Calu3 (cell line): ENCODE measurements at regions not wholly inside any gene's neighbourhood (a gene's known extent, or its start where the extent isn't known, plus 50 kb on each side); places are given as distances from the start of the nearest gene placed in this dataset.

Source experiments
- BruUV-seq: library from RNA; stranded (reverse); fragments of 400-500 nt; replicated peaks from 2 replicates; lab custom pipeline; 2021; lab: Mats Ljungman, UMichigan
- CTCF ChIA-PET: fragments of 300-600 bp; sonication (Branson Sonifier 250); formaldehyde crosslinking; loops from one replicate; lab custom pipeline; 2022; ENCODE audit warnings: antibody characterized with exemption; lab: Charles Lee
- DNase-seq: peaks from one replicate; pipeline ENCODE4 v3.0.0; 2022
- H3K27ac Mint-ChIP-seq: one replicate; pipeline ENCODE4 v1.8.0; 2022; ENCODE audit warnings: mixed read lengths; ENCODE audit not compliant: unreplicated experiment
- H3K27me3 Mint-ChIP-seq: one replicate; pipeline ENCODE4 v1.8.0; 2022; ENCODE audit warnings: mixed read lengths; ENCODE audit not compliant: unreplicated experiment
- H3K36me3 Mint-ChIP-seq: one replicate; pipeline ENCODE4 v1.8.0; 2022; ENCODE audit warnings: mild to moderate bottlenecking, moderate library complexity, mixed read lengths; ENCODE audit not compliant: insufficient read depth, unreplicated experiment
- H3K4me1 Mint-ChIP-seq: one replicate; pipeline ENCODE4 v1.8.0; 2022; ENCODE audit warnings: mild to moderate bottlenecking, low read depth, mixed read lengths; ENCODE audit not compliant: unreplicated experiment
- H3K4me3 Mint-ChIP-seq: one replicate; pipeline ENCODE4 v1.8.0; 2022; ENCODE audit warnings: mild to moderate bottlenecking, low read depth, moderate library complexity, mixed read lengths; ENCODE audit not compliant: unreplicated experiment
- H3K9me3 Mint-ChIP-seq: one replicate; pipeline ENCODE4 v1.8.0; 2022; ENCODE audit warnings: low read depth, mixed read lengths; ENCODE audit not compliant: unreplicated experiment
- CTCF ChIP-seq: fragments of 200-600 bp; IDR thresholded peaks from one replicate; pipeline ENCODE4 v1.8.0; 2022; ENCODE audit warnings: antibody characterized with exemption; ENCODE audit not compliant: unreplicated experiment
- intact Hi-C: fragments of 100-400 bp; cut with micrococcal nuclease; formaldehyde crosslinking; loops from one replicate; pipeline ENCODE4 v1.10.0; 2022; ENCODE audit not compliant: unreplicated experiment

GRCh38 chr2:5982193-5982902 lies 290.2 kb downstream of the SOX11 start:
- no peaks in the 10 kb centered on the region for H3K4me1 Mint-ChIP-seq
- no peak overlapping the region for H3K27ac Mint-ChIP-seq
- no peak overlapping the region for H3K4me3 Mint-ChIP-seq
- intact Hi-C loops, result no loop called here
- H3K9me3 Mint-ChIP-seq, result no peaks in the 10 kb centered on the region
- no peaks in the 10 kb centered on the region for H3K27me3 Mint-ChIP-seq
- no peak for TF ChIP-seq CTCF
- H3K36me3 Mint-ChIP-seq, result no peaks in the 10 kb centered on the region
- BruUV-seq, result no TSS peak
- no peak for DNase-seq
- CTCF ChIA-PET, result no interaction called here

- DNase-seq, result no peak
- intact Hi-C loops, result no loop called here
- no peaks in the 10 kb centered on the region for H3K4me1 Mint-ChIP-seq
- BruUV-seq, result no TSS peak
- CTCF ChIA-PET, result no interaction called here
- no peaks in the 10 kb centered on the region for H3K27me3 Mint-ChIP-seq
- no peaks in the 10 kb centered on the region for H3K36me3 Mint-ChIP-seq
- H3K9me3 Mint-ChIP-seq, result no peaks in the 10 kb centered on the region
- H3K27ac Mint-ChIP-seq, result no peak overlapping the region
- TF ChIP-seq CTCF, result no peak
- no peak overlapping the region for H3K4me3 Mint-ChIP-seq
These were observed 290.7 kb downstream of the SOX11 start for GRCh38 chr2:5982903-5983265.

- Mint-ChIP-seq H3K27ac (no peak overlapping the region), H3K36me3 (no peaks in the 10 kb centered on the region), H3K9me3 (no peaks in the 10 kb centered on the region), H3K4me1 (no peaks in the 10 kb centered on the region), H3K4me3 (no peak overlapping the region), H3K27me3 (no peaks in the 10 kb centered on the region)
- no peak for TF ChIP-seq CTCF
- no TSS peak for BruUV-seq
- intact Hi-C loops, result no loop called here
- DNase-seq, result no peak
- CTCF ChIA-PET, result no interaction called here
These were observed 291.5 kb downstream of the SOX11 start for GRCh38 chr2:5983511-5984272.

GRCh38 chr2:5984273-5984655 lies 292.1 kb downstream of the SOX11 start:
- Mint-ChIP-seq H3K9me3 (no peaks in the 10 kb centered on the region), H3K4me1 (no peaks in the 10 kb centered on the region), H3K4me3 (no peak overlapping the region), H3K36me3 (no peaks in the 10 kb centered on the region), H3K27me3 (no peaks in the 10 kb centered on the region), H3K27ac (no peak overlapping the region)
- DNase-seq, result no peak
- no TSS peak for BruUV-seq
- CTCF ChIA-PET, result no interaction called here
- intact Hi-C loops, result no loop called here
- TF ChIP-seq CTCF, result no peak
